SK-N-SH treated with all-trans-retinoic acid at 6 μM for 48 hours (cell line): ENCODE measurements at regions not wholly inside any gene's neighbourhood (a gene's known extent, or its start where the extent isn't known, plus 50 kb on each side); places are given as distances from the start of the nearest gene placed in this dataset.

Source experiments
- ATAC-seq: fragments of 200-7000 bp; cut with Tn5 transposase; 3 replicates; pipeline ENCODE4 v1.9.1; 2020; ENCODE audit warnings: mild to moderate bottlenecking, moderate library complexity
- ARNTL ChIP-seq: fragments of 450-650 bp; formaldehyde crosslinking; IDR thresholded peaks from 2 replicates; pipeline ENCODE4 v1.5.0; 2020; ENCODE audit warnings: low read depth, mild to moderate bottlenecking, moderate library complexity, borderline replicate concordance
- BACH2 ChIP-seq: fragments of 250-450 bp; sonication (Bioruptor Pico); IDR thresholded peaks from 2 replicates; pipeline ENCODE4 v1.9.0; 2021; ENCODE audit warnings: mild to moderate bottlenecking, borderline replicate concordance
- CREB5 ChIP-seq: fragments of 250-450 bp; sonication (Bioruptor Pico); IDR thresholded peaks from 2 replicates; pipeline ENCODE4 v1.5.1; 2020; ENCODE audit warnings: low read depth, mild to moderate bottlenecking, moderate library complexity
- CSRNP3 ChIP-seq: fragments of 250-450 bp; sonication (Bioruptor Pico); IDR thresholded peaks from 2 replicates; pipeline ENCODE4 v1.5.1; 2021; ENCODE audit warnings: mild to moderate bottlenecking, moderate library complexity
- ESRRG ChIP-seq: fragments of 250-450 bp; sonication (Bioruptor Pico); IDR thresholded peaks from 2 replicates; pipeline ENCODE4 v1.6.1; 2021; ENCODE audit warnings: mild to moderate bottlenecking
- GLIS3 ChIP-seq: fragments of 250-450 bp; sonication (Bioruptor Pico); IDR thresholded peaks from 2 replicates; pipeline ENCODE4 v1.5.0; 2020; ENCODE audit warnings: mild to moderate bottlenecking, moderate library complexity
- ISL1 ChIP-seq: fragments of 250-450 bp; sonication (Bioruptor Pico); IDR thresholded peaks from 2 replicates; pipeline ENCODE4 v2.1.2; 2022; ENCODE audit warnings: mild to moderate bottlenecking, moderate library complexity
- OSR1 ChIP-seq: fragments of 250-450 bp; sonication (Bioruptor Pico); IDR thresholded peaks from 2 replicates; pipeline ENCODE4 v1.8.0; 2022; ENCODE audit warnings: moderate library complexity, mild to moderate bottlenecking, inconsistent platforms
- PATZ1 ChIP-seq: fragments of 250-450 bp; sonication (Bioruptor Pico); IDR thresholded peaks from 2 replicates; pipeline ENCODE4 v1.8.0; 2020; ENCODE audit warnings: mild to moderate bottlenecking, moderate library complexity, borderline replicate concordance
- POU6F1 ChIP-seq: fragments of 250-450 bp; sonication (Bioruptor Pico); IDR thresholded peaks from 2 replicates; pipeline ENCODE4 v1.8.0; 2021; ENCODE audit warnings: low read depth, mild to moderate bottlenecking, moderate library complexity, borderline replicate concordance
- PPARA ChIP-seq: fragments of 250-450 bp; sonication (Bioruptor Pico); IDR thresholded peaks from 2 replicates; pipeline ENCODE4 v1.5.0; 2020; ENCODE audit warnings: mild to moderate bottlenecking, borderline replicate concordance
- RARB ChIP-seq: fragments of 250-450 bp; sonication (Bioruptor Pico); IDR thresholded peaks from 2 replicates; pipeline ENCODE4 v1.8.0; 2021; ENCODE audit warnings: mild to moderate bottlenecking, moderate library complexity
- SNAI2 ChIP-seq: fragments of 250-450 bp; sonication (Bioruptor Pico); IDR thresholded peaks from 2 replicates; pipeline ENCODE4 v1.5.0; 2020; ENCODE audit warnings: mild to moderate bottlenecking, moderate library complexity
- TCF4 ChIP-seq: fragments of 250-450 bp; sonication (Bioruptor Pico); IDR thresholded peaks from 2 replicates; pipeline ENCODE4 v1.8.0; 2021; ENCODE audit warnings: mild to moderate bottlenecking, moderate library complexity, borderline replicate concordance
- TOX ChIP-seq: fragments of 250-450 bp; sonication (Bioruptor Pico); IDR thresholded peaks from 2 replicates; pipeline ENCODE4 v1.8.0; 2021; ENCODE audit warnings: mild to moderate bottlenecking, moderate library complexity, borderline replicate concordance
- TSHZ2 ChIP-seq: fragments of 250-450 bp; sonication (Bioruptor Pico); IDR thresholded peaks from 2 replicates; pipeline ENCODE4 v1.5.0; 2020; ENCODE audit warnings: mild to moderate bottlenecking, moderate library complexity
- ZC3H10 ChIP-seq: fragments of 250-450 bp; sonication (Bioruptor Pico); IDR thresholded peaks from 2 replicates; pipeline ENCODE4 v1.5.1; 2021; ENCODE audit warnings: mild to moderate bottlenecking, moderate library complexity
- ZFP3 ChIP-seq: fragments of 250-450 bp; sonication (Bioruptor Pico); IDR thresholded peaks from 2 replicates; pipeline ENCODE4 v1.5.0; 2020; ENCODE audit warnings: mild to moderate bottlenecking, moderate library complexity
- ZFP30 ChIP-seq: fragments of 450-650 bp; formaldehyde crosslinking; IDR thresholded peaks from 2 replicates; pipeline ENCODE4 v1.5.0; 2022; ENCODE audit warnings: mild to moderate bottlenecking, moderate library complexity
- ZNF70 ChIP-seq: fragments of 450-650 bp; formaldehyde crosslinking; IDR thresholded peaks from 2 replicates; pipeline ENCODE4 v1.5.0; 2020; ENCODE audit warnings: mild to moderate bottlenecking, moderate library complexity
- ZNF8 ChIP-seq: fragments of 450-650 bp; formaldehyde crosslinking; IDR thresholded peaks from 2 replicates; pipeline ENCODE4 v1.5.0; 2020; ENCODE audit warnings: mild to moderate bottlenecking, moderate library complexity

- TF ChIP-seq ESRRG (no peak), ZFP30 (no peak), ARNTL (CRISPR knock-in tag) (no peak), TCF4 (no peak), OSR1 (CRISPR knock-in tag) (no peak), RARB (no peak), GLIS3 (CRISPR knock-in tag) (no peak), POU6F1 (CRISPR knock-in tag) (no peak)
- ATAC-seq = no peak
Observed at GRCh38 chr14:101249676-101250036, 311.6 kb upstream of the DIO3 start.

- no peak for ATAC-seq
- TF ChIP-seq ARNTL (CRISPR knock-in tag) (no peak), TOX (CRISPR knock-in tag) (no peak), ISL1 (CRISPR knock-in tag) (no peak), ZNF8 (CRISPR knock-in tag) (no peak), CSRNP3 (CRISPR knock-in tag) (no peak), OSR1 (CRISPR knock-in tag) (no peak), ZNF70 (CRISPR knock-in tag) (no peak), TSHZ2 (no peak), PPARA (CRISPR knock-in tag) (no peak), ZFP30 (no peak), ZFP3 (no peak), SNAI2 (CRISPR knock-in tag) (no peak), POU6F1 (CRISPR knock-in tag) (no peak), BACH2 (CRISPR knock-in tag) (no peak), ZC3H10 (CRISPR knock-in tag) (no peak), RARB (no peak), PATZ1 (CRISPR knock-in tag) (no peak)
Observed at GRCh38 chr14:101250336-101250947, 310.9 kb upstream of the DIO3 start.

- ATAC-seq = no peak
- no peak for TF ChIP-seq TCF4
- no peak for TF ChIP-seq OSR1 (CRISPR knock-in tag)
- TF ChIP-seq GLIS3 (CRISPR knock-in tag) = no peak
- TF ChIP-seq ISL1 (CRISPR knock-in tag) = no peak
- TF ChIP-seq PATZ1 (CRISPR knock-in tag) = no peak
- TF ChIP-seq CREB5 (CRISPR knock-in tag) = no peak
- TF ChIP-seq ZNF70 (CRISPR knock-in tag) = no peak
- no peak for TF ChIP-seq BACH2 (CRISPR knock-in tag)
Observed at GRCh38 chr14:101250948-101251811, 310.1 kb upstream of the DIO3 start.
